ENCODE measurements at regions not wholly inside any gene's neighbourhood (a gene's known extent, or its start where the extent isn't known, plus 50 kb on each side); places are given as distances from the start of the nearest gene placed in this dataset.

DNA sequence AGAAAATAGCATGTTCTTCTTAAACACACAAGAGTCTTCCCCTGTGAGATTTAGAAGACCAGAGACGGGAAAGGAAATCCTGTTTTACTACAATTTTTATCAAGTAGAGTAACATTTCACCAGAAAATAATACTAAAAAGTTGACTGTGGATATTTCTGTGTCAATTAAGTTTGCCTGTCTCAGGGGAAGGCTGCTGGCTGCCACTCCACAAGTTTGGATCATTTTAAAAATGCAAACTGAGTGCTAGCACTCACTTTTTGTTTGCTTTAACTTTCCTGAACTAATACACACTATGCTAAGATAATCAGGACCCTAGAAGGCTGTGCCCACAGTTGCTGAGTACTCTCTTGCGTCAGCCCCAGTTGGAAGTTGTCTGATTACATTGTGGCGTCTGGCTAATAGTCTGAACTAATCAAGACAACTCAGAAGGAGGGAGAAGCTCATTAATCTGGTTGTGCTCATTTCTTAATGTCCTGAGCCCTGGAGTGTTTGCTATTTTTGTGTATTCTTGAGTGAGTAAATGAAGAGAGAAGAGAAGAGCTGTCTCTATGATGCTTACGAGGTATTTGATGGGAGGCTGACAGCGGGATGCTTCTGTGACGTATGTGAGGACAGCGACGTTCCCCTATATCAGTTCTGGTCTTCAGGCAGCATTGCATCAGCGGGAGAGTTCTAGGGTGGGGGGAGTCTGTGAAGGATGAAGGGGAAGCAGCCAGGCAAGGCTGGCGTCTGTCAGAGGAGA, 664.2 kb downstream of the QKI start:
- FAIRE-seq (no peak), DNase-seq (ENCODE audit: extremely low read depth in 1 of 4, low spot score in 3 of 4) (no peak), ATAC-seq (no peak)
- Histone ChIP-seq H3K4me2 (ENCODE audit: insufficient read depth, low read length) (no peak overlapping the region), H3K27ac (ENCODE audit: extremely low read depth, low read depth, low read length) (no peak overlapping the region), H4K20me1 (replicated peaks; ENCODE audit: control insufficient read depth, insufficient read depth, low read length) (no peaks in the 10 kb centered on the region), H3K36me3 (ENCODE audit: control insufficient read depth, insufficient read depth, low read length) (no peaks in the 10 kb centered on the region), H3K9ac (ENCODE audit: insufficient read depth in 1 of 2, low read depth in 2 of 2, low read length in 2 of 2) (no peak overlapping the region), H3K4me1 (replicated peaks in 1 of 2; ENCODE audit: control insufficient read depth in 2 of 2, insufficient read depth in 2 of 2, low read length in 2 of 2) (no peaks in the 10 kb centered on the region), H3K4me3 (no peak overlapping the region), H3K27me3 (ENCODE audit: control insufficient read depth in 2 of 2, insufficient read depth in 2 of 2, low read length in 2 of 2) (peaks cover 0 to 15% of the 10 kb centered on the region in 2 experiments; a peak in 3 of 5 replicates), H3K79me2 (ENCODE audit: control insufficient read depth, insufficient read depth, low read length) (no peaks in the 10 kb centered on the region), H3K9me1 (ENCODE audit: control insufficient read depth, insufficient read depth, low read length) (no peaks in the 10 kb centered on the region), H2AFZ (ENCODE audit: low read depth, low read length) (no peak overlapping the region), H3K9me3 (replicated peaks; ENCODE audit: control insufficient read depth, insufficient read depth, low read depth, low read length) (peaks cover 5% of the 10 kb centered on the region; the same call in 1 of the 2 replicates)
- WGBS (ENCODE audit: insufficient coverage, low coverage, missing lambda C conversion rate), result 1% methylated on average over 10 of the region's 10 CpGs
- in situ Hi-C loops (cut with MboI), result no loop called here
- no TSS peak for BruUV-seq (replicated peaks)
- intact Hi-C loops (cut with micrococcal nuclease), result no loop called here
- ChIA-PET CTCF (ENCODE audit: low intra/inter-chr PET ratio) (no interaction called here), POLR2A (no interaction called here)
- TF ChIP-seq, protein P1, sequence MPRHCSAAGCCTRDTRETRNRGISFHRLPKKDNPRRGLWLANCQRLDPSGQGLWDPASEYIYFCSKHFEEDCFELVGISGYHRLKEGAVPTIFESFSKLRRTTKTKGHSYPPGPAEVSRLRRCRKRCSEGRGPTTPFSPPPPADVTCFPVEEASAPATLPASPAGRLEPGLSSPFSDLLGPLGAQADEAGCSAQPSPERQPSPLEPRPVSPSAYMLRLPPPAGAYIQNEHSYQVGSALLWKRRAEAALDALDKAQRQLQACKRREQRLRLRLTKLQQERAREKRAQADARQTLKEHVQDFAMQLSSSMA (CRISPR knock-in tag; IDR thresholded peaks at IDR 0.05), result no peak
- TF ChIP-seq, protein P2, sequence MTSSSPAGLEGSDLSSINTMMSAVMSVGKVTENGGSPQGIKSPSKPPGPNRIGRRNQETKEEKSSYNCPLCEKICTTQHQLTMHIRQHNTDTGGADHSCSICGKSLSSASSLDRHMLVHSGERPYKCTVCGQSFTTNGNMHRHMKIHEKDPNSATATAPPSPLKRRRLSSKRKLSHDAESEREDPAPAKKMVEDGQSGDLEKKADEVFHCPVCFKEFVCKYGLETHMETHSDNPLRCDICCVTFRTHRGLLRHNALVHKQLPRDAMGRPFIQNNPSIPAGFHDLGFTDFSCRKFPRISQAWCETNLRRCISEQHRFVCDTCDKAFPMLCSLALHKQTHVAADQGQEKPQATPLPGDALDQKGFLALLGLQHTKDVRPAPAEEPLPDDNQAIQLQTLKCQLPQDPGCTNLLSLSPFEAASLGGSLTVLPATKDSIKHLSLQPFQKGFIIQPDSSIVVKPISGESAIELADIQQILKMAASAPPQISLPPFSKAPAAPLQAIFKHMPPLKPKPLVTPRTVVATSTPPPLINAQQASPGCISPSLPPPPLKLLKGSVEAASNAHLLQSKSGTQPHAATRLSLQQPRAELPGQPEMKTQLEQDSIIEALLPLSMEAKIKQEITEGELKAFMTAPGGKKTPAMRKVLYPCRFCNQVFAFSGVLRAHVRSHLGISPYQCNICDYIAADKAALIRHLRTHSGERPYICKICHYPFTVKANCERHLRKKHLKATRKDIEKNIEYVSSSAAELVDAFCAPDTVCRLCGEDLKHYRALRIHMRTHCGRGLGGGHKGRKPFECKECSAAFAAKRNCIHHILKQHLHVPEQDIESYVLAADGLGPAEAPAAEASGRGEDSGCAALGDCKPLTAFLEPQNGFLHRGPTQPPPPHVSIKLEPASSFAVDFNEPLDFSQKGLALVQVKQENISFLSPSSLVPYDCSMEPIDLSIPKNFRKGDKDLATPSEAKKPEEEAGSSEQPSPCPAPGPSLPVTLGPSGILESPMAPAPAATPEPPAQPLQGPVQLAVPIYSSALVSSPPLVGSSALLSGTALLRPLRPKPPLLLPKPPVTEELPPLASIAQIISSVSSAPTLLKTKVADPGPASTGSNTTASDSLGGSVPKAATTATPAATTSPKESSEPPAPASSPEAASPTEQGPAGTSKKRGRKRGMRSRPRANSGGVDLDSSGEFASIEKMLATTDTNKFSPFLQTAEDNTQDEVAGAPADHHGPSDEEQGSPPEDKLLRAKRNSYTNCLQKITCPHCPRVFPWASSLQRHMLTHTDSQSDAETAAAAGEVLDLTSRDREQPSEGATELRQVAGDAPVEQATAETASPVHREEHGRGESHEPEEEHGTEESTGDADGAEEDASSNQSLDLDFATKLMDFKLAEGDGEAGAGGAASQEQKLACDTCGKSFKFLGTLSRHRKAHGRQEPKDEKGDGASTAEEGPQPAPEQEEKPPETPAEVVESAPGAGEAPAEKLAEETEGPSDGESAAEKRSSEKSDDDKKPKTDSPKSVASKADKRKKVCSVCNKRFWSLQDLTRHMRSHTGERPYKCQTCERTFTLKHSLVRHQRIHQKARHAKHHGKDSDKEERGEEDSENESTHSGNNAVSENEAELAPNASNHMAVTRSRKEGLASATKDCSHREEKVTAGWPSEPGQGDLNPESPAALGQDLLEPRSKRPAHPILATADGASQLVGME (CRISPR knock-in tag; IDR thresholded peaks at IDR 0.05), result 0 out of 2 replicates have a peak, but pooled peaks have one; percentile 22
- no peak for TF ChIP-seq CEBPG (CRISPR knock-in tag; IDR thresholded peaks at IDR 0.05)
- 0 out of 4 replicates have a peak, but pooled peaks of 1 of the 2 experiments have one; percentile 18 for TF ChIP-seq CEBPG (tag; conservative IDR thresholded peaks at IDR 0.05 in 1 of 2, IDR thresholded peaks at IDR 0.05 in 1 of 2)
- TF ChIP-seq YBX1 (IDR thresholded peaks at IDR 0.05), result no peak
- no peak for TF ChIP-seq NR3C1 (CRISPR knock-in tag; IDR thresholded peaks at IDR 0.05)

Data from K562 (cell line).